Uterus (tissue), 2 donors: ENCODE measurements at regions not wholly inside any gene's neighbourhood (a gene's known extent, or its start where the extent isn't known, plus 50 kb on each side); places are given as distances from the start of the nearest gene placed in this dataset.

Experiments
- CTCF ChIP-seq, 4 experiments: fragments of 200-600 bp in 2 of 4; fragments of 450-650 bp in 2 of 4; sonication (generic) in 2 of 4; IDR thresholded peaks; one replicate each; pipeline ENCODE4 v1.5.1; 2016 to 2019; ENCODE audit warnings: antibody characterized with exemption in 4 of 4, mild to moderate bottlenecking in 2 of 4, moderate library complexity in 1 of 4
- POLR2A ChIP-seq, 2 donors: fragments of 450-650 bp; IDR thresholded peaks; one replicate each; pipeline ENCODE4 v1.6.1; 2016; ENCODE audit warnings: antibody characterized with exemption in 2 of 2, mild to moderate bottlenecking in 1 of 2, moderate library complexity in 1 of 2

GRCh38 chr18:66825347-66825746 is 221.5 kb upstream of the CDH19 start:
- no peak for TF ChIP-seq CTCF (IDR thresholded peaks at IDR 0.05)
- no peak for TF ChIP-seq POLR2A (IDR thresholded peaks at IDR 0.05)
